Activated naive CD8-positive, alpha-beta T cell (primary cell): ENCODE measurements at regions not wholly inside any gene's neighbourhood (a gene's known extent, or its start where the extent isn't known, plus 50 kb on each side); places are given as distances from the start of the nearest gene placed in this dataset.

ENCODE experiments used
- H3K27ac Mint-ChIP-seq: one replicate; pipeline ENCODE4 v1.8.0; 2021; ENCODE audit warnings: mixed read lengths
- H3K27me3 Mint-ChIP-seq: one replicate; pipeline ENCODE4 v1.8.0; 2021; ENCODE audit warnings: mixed read lengths
- H3K36me3 Mint-ChIP-seq: one replicate; pipeline ENCODE4 v1.8.0; 2021; ENCODE audit warnings: mixed read lengths
- H3K4me1 Mint-ChIP-seq: one replicate; pipeline ENCODE4 v1.8.0; 2021; ENCODE audit warnings: low read depth, mixed read lengths
- H3K4me3 Mint-ChIP-seq: one replicate; pipeline ENCODE4 v1.8.0; 2021; ENCODE audit warnings: mild to moderate bottlenecking, mixed read lengths
- H3K9me3 Mint-ChIP-seq: one replicate; pipeline ENCODE4 v1.8.0; 2021; ENCODE audit warnings: low read depth, mixed read lengths

- Mint-ChIP-seq H3K4me1 (no peaks in the 10 kb centered on the region), H3K36me3 (no peaks in the 10 kb centered on the region), H3K4me3 (no peak overlapping the region), H3K27ac (no peak overlapping the region), H3K9me3 (no peaks in the 10 kb centered on the region), H3K27me3 (no peaks in the 10 kb centered on the region)
Measured at GRCh38 chrX:45264865-45265264, 64.2 kb upstream of the DIPK2B start.

- H3K4me1 Mint-ChIP-seq, result no peaks in the 10 kb centered on the region
- no peaks in the 10 kb centered on the region for H3K9me3 Mint-ChIP-seq
- H3K36me3 Mint-ChIP-seq, result no peaks in the 10 kb centered on the region
- no peak overlapping the region for H3K27ac Mint-ChIP-seq
- no peaks in the 10 kb centered on the region for H3K27me3 Mint-ChIP-seq
- H3K4me3 Mint-ChIP-seq, result no peak overlapping the region
Measured at GRCh38 chrX:45261471-45261870, 60.8 kb upstream of the DIPK2B start.

GRCh38 chrX:45261005-45261404, 60.3 kb upstream of the DIPK2B start:
- Mint-ChIP-seq H3K9me3 (no peaks in the 10 kb centered on the region), H3K4me1 (no peaks in the 10 kb centered on the region), H3K4me3 (no peak overlapping the region), H3K27ac (no peak overlapping the region), H3K36me3 (no peaks in the 10 kb centered on the region), H3K27me3 (no peaks in the 10 kb centered on the region)

- H3K4me1 Mint-ChIP-seq, result no peaks in the 10 kb centered on the region
- H3K27me3 Mint-ChIP-seq, result no peaks in the 10 kb centered on the region
- H3K36me3 Mint-ChIP-seq, result no peaks in the 10 kb centered on the region
- H3K4me3 Mint-ChIP-seq, result no peak overlapping the region
- no peak overlapping the region for H3K27ac Mint-ChIP-seq
- no peaks in the 10 kb centered on the region for H3K9me3 Mint-ChIP-seq
Measured at GRCh38 chrX:45258731-45259402, 58.2 kb upstream of the DIPK2B start.
